ENCODE measurements at regions not wholly inside any gene's neighbourhood (a gene's known extent, or its start where the extent isn't known, plus 50 kb on each side); places are given as distances from the start of the nearest gene placed in this dataset.
A peak's percentile ranks its signal among the peaks of the same experiment; 100 is the strongest.

DNA sequence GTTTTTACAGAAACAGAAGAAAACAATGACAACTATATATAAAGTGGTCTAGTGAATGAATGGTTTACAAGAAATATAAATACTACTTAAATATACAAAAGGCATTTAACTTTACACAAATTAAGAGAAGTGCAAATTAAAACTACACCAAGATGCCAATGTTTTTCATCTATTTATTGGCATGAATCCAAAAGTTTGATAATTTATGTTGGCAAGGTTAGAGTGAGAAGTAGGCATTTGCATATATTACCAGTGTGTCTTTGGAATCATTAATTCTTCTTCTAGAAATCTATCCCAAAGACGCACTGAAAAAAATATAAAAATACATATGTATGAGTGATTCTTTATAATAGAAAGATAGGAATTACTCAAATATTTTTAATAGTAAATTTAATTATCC, 457.4 kb downstream of the MDFIC start:
- ATAC-seq (no peak), DNase-seq (ENCODE audit: low spot score) (no peak)
- Mint-ChIP-seq H3K4me1 (ENCODE audit: low read depth in 2 of 2) (no peaks in the 10 kb centered on the region), H3K4me3 (no peak overlapping the region), H3K9me3 (no peaks in the 10 kb centered on the region), H3K27me3 (peaks cover 0 to 3% of the 10 kb centered on the region in 2 donors), H3K27ac (no peak overlapping the region), H3K36me3 (no peaks in the 10 kb centered on the region)

DNA sequence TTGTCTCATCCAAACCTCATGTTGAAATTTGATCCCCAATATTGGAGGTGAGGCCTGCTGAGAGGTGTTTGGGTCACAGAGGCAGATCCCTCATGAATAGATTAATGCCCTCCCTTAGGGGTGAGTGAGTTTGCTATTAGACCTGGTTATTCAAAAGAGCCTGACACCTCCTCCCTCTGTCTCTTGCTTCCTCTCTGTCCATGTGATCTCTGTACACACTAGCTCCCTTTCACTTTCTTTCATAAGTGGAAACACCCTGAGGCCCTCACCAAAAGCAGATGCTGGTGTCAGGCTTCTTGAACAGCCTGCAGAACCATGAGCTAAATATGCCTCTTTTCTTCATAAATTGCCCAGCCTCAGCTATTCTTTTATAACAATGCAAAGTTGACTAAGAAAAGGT, 447.1 kb downstream of the MDFIC start:
- no peak overlapping the region for H3K27ac Mint-ChIP-seq
- no peaks in the 10 kb centered on the region for H3K9me3 Mint-ChIP-seq
- no peak for DNase-seq (ENCODE audit: low spot score)
- no peaks in the 10 kb centered on the region for H3K27me3 Mint-ChIP-seq
- no peak overlapping the region for H3K4me3 Mint-ChIP-seq
- peaks cover 0 to 4% of the 10 kb centered on the region in 2 donors for H3K4me1 Mint-ChIP-seq (ENCODE audit: low read depth in 2 of 2)
- no peak for ATAC-seq
- peaks cover 6% of the 10 kb centered on the region for H3K36me3 Mint-ChIP-seq

DNA sequence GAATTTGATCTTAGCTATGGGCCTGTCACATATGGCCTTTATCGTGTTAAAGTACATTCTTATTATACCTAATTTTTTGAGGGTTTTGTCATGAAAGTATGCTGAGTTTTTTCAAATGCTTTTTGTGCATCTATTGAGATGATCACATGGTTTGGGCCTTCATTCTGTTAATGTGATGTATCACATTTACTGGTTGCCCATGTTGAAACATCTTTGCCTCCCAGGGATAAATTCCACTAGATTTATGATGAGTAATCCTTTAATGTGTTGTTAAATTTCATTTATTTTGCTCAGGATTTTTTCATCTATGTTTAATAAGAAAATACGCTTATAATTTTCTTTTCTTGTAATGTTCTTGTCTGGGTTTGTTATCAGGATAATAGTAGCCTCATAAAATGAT, 442.0 kb downstream of the MDFIC start:
- no peak overlapping the region for H3K27ac Mint-ChIP-seq
- H3K4me1 Mint-ChIP-seq (ENCODE audit: low read depth in 2 of 2): peaks cover 0 to under 1% of the 10 kb centered on the region in 2 donors
- no peaks in the 10 kb centered on the region for H3K9me3 Mint-ChIP-seq
- H3K27me3 Mint-ChIP-seq: no peaks in the 10 kb centered on the region
- no peak overlapping the region for H3K4me3 Mint-ChIP-seq
- ATAC-seq (no peak), DNase-seq (ENCODE audit: low spot score) (no peak)
- H3K36me3 Mint-ChIP-seq: peaks cover 6% of the 10 kb centered on the region

DNA sequence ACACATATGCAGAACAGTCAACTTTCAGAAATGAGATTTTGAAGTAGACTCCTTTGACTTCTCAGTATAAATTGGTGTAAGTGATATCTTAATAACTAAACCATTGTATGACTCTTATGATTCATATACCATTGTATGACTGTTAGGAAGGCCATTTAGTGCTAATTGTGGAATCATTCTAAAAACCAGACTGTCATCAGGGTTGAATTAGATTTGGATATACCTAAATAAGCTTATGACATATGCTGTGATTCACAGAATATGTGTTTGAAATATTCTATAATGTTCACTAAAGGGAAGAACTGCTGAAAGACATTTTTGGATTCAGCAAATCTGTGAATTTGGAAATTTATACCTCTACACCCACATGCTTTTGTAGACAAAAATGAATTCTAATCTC, 438.1 kb downstream of the MDFIC start:
- ATAC-seq (no peak), DNase-seq (ENCODE audit: low spot score) (no peak)
- no peak overlapping the region for H3K4me3 Mint-ChIP-seq
- peaks cover 7 to 10% of the 10 kb centered on the region in 2 donors for H3K4me1 Mint-ChIP-seq (ENCODE audit: low read depth in 2 of 2)
- H3K36me3 Mint-ChIP-seq: no peaks in the 10 kb centered on the region
- no peaks in the 10 kb centered on the region for H3K27me3 Mint-ChIP-seq
- H3K27ac Mint-ChIP-seq: no peak overlapping the region
- no peaks in the 10 kb centered on the region for H3K9me3 Mint-ChIP-seq

DNA sequence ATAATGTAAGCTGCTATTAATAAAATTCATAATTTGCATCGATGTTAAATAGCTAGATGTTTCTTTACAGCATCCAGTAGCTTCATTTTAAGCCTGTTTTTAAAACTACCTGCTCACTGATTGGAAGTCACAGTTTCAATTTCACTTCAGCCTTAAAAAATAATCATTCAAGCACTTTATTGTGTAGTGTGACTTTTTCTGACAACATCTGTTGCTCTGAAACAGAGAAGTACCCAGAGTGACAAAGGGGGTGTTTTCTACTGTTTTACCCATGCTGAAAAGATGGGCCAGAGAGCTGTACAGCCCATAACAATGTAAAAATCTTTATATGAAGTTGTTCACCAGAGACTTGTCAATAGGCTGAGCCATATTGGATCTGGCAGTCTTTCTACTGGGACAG, 437.2 kb downstream of the MDFIC start:
- Mint-ChIP-seq H3K27ac (no peak overlapping the region), H3K4me1 (ENCODE audit: low read depth in 2 of 2) (peaks cover 7 to 10% of the 10 kb centered on the region in 2 donors)

DNA sequence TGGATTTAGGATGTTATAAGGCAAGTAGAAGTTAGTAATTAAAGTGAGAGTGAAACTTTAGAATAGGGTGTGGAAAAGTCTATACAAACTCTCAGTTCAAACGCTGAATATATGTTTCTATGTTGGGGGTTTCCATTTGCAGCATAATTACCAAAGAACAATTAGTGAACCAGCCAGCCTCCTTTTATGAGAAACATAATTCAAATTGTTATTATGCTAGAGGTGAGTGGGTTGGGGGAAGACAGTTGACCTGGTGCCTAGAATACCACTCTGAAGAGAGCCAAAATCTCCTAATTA, 435.8 kb downstream of the MDFIC start:
- Mint-ChIP-seq H3K27me3 (no peaks in the 10 kb centered on the region), H3K27ac (peak overlapping the region in 1 of 2 donors; percentile 28), H3K4me1 (ENCODE audit: low read depth in 2 of 2) (peaks cover 7 to 10% of the 10 kb centered on the region in 2 donors), H3K36me3 (no peaks in the 10 kb centered on the region), H3K9me3 (no peaks in the 10 kb centered on the region), H3K4me3 (no peak overlapping the region)
- no peak for ATAC-seq
- no peak for DNase-seq (ENCODE audit: low spot score)

More for the DNA sequence above, 437.2 kb downstream of the MDFIC start:
- Mint-ChIP-seq H3K27me3 (no peaks in the 10 kb centered on the region), H3K4me3 (no peak overlapping the region), H3K9me3 (no peaks in the 10 kb centered on the region), H3K36me3 (no peaks in the 10 kb centered on the region)
- no peak for DNase-seq (ENCODE audit: low spot score)
- no peak for ATAC-seq

DNA sequence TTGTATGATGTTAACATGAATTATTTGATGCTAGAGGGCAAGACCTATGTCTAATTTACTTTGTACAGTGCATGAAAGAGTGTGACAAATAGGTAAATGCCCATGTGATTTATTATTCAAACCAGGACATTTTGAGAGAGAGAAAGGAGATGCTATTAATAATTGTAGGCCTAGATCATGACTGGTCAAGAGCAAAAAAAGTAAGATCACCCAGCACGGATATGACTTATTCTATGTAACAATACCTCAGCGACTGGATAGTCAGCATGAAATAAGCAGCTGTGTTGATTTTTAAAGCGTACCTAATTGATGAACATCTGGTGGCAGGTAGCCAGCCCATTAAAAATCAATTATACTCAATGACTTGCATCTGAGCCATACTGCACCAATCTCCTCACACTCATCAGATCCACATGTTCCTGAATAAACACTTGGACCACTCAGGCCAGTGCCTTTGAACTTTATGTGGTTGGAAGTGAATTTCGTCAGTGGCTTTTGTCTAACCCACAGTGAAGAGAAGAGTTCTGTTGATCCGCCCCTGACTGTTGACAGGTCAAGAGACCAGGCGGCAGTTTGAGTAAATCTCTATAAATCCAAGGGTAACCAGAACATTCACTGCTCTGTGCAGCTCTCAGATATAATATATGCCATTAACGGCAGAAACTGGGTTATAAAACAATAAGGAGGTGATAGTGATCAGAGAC, 435.3 kb downstream of the MDFIC start:
- Mint-ChIP-seq H3K4me1 (ENCODE audit: low read depth in 2 of 2) (peaks cover 7 to 10% of the 10 kb centered on the region in 2 donors), H3K4me3 (no peak overlapping the region), H3K9me3 (no peaks in the 10 kb centered on the region), H3K27ac (peak overlapping the region in 1 of 2 donors; percentile 28), H3K36me3 (no peaks in the 10 kb centered on the region), H3K27me3 (no peaks in the 10 kb centered on the region)
- no peak for ATAC-seq
- no peak for DNase-seq (ENCODE audit: low spot score)

DNA sequence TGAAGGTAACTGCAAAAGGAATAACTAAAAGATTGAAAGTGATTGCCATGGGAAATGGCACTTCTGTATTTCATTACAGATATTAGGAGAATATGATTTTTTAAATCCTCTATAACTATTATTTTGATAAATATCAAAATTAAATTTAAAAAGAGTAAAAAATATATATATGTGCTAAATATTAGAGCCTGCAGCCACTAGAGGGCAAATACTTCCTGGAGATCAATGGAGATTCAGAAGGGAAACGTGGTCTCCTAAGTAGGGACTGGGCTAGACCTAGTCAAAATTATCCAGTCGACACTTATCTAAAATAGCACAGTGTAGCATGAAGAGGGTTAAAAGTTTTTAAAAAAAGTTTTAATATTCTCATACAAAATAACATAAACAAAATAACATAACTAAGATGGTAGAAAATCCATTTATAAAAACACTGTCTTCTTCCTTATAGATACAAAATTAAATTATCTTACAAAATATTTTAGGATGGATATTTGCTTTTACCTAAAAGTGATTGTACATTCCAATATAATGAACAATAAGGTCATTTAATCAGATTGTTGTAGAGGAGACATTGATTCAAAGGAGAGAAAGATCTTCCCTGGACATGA, 434.3 kb downstream of the MDFIC start:
- H3K27me3 Mint-ChIP-seq: no peaks in the 10 kb centered on the region
- H3K9me3 Mint-ChIP-seq: no peaks in the 10 kb centered on the region
- H3K4me3 Mint-ChIP-seq: no peak overlapping the region
- DNase-seq (ENCODE audit: low spot score) (no peak), ATAC-seq (no peak)
- peaks cover 7 to 10% of the 10 kb centered on the region in 2 donors for H3K4me1 Mint-ChIP-seq (ENCODE audit: low read depth in 2 of 2)
- no peaks in the 10 kb centered on the region for H3K36me3 Mint-ChIP-seq
- H3K27ac Mint-ChIP-seq: no peak overlapping the region

DNA sequence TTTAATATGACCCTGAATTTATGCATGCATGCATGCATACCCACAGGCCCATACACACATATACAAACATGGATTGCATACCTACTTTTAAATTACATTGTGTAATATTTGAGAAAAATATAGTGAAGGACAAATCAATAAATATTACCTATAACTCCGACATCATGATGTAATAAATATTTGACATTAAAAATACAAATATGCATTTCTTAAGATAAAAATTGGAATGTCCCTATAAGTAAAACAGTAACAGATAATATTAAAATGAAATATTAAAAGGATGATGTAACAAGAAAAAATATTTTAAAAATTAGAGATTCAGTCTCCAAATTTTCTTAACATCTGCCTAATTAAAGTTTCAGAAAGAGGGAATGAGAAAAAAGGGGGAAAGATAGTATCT, 433.0 kb downstream of the MDFIC start:
- Mint-ChIP-seq H3K36me3 (no peaks in the 10 kb centered on the region), H3K9me3 (no peaks in the 10 kb centered on the region), H3K27me3 (no peaks in the 10 kb centered on the region), H3K27ac (no peak overlapping the region), H3K4me1 (ENCODE audit: low read depth in 2 of 2) (peaks cover 7 to 10% of the 10 kb centered on the region in 2 donors), H3K4me3 (no peak overlapping the region)
- no peak for ATAC-seq
- no peak for DNase-seq (ENCODE audit: low spot score)

DNA sequence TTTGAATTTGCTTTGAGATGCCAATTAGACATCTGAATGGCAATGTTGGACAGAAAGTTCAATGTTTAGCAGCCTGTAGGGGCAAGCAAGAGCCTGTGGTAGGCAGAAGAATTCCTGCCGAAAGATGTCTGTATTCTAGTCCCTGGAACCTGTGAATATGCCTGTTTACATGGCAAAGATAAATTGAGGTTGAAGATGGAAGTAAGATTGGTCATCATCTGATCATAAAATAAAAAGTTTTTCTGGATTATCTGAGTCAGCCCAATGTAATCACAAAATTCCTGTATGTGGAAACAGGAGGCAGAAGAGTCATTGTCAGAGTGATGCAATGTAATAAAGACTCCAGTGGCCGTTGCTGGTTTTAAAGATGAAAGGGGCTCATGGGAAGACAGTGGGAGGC, 430.5 kb downstream of the MDFIC start:
- no peak for DNase-seq (ENCODE audit: low spot score)

DNA sequence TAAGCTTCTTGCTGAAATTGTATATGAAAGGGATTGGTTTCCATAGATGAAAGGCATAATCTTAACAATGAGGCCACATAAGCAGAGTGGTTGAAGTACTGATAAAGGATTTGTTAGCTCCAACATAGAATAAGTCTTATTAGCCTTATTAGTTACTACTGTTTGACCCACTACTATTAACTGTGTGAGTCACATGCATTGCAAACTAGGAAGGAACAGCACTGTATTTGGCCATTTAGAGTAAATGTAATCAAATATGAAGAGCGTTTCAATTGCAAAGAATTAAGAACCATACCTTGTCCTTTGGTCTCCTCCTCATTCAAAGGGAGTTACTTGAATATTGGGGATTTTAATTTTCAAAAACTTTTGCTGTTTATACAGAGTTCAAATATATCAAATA, 428.9 kb downstream of the MDFIC start:
- Mint-ChIP-seq H3K4me1 (ENCODE audit: low read depth in 2 of 2) (no peaks in the 10 kb centered on the region), H3K36me3 (no peaks in the 10 kb centered on the region), H3K4me3 (no peak overlapping the region), H3K27me3 (peaks cover 0 to 4% of the 10 kb centered on the region in 2 donors), H3K9me3 (no peaks in the 10 kb centered on the region), H3K27ac (no peak overlapping the region)
- DNase-seq (ENCODE audit: low spot score) (no peak), ATAC-seq (no peak)

More for the DNA sequence above, 430.5 kb downstream of the MDFIC start:
- H3K27ac Mint-ChIP-seq: no peak overlapping the region
- H3K4me3 Mint-ChIP-seq: no peak overlapping the region
- no peak for ATAC-seq
- no peaks in the 10 kb centered on the region for H3K9me3 Mint-ChIP-seq
- peaks cover 7 to 8% of the 10 kb centered on the region in 2 donors for H3K4me1 Mint-ChIP-seq (ENCODE audit: low read depth in 2 of 2)
- no peaks in the 10 kb centered on the region for H3K36me3 Mint-ChIP-seq
- no peaks in the 10 kb centered on the region for H3K27me3 Mint-ChIP-seq

DNA sequence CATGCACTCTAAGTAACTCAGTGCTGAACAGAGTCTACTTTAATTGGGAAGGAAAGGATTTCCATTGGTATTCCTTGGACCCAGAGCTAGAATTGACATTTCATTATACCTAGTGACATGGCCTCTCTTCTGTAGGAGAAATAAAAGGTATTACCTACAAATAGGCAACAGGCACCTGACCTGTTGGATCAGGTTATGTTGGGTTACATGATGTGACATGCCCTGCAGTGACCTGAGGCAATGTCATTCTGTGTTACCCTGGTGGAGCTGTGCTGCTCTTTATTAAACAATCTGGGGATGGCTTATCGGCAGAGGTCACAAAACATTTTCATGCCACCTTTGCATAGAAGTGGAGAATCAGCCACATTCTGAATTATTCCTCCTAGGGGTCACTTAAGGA, 427.7 kb downstream of the MDFIC start:
- Mint-ChIP-seq H3K27ac (no peak overlapping the region), H3K4me3 (no peak overlapping the region), H3K27me3 (peaks cover 0 to 8% of the 10 kb centered on the region in 2 donors), H3K36me3 (no peaks in the 10 kb centered on the region), H3K4me1 (ENCODE audit: low read depth in 2 of 2) (no peaks in the 10 kb centered on the region), H3K9me3 (no peaks in the 10 kb centered on the region)
- ATAC-seq (no peak), DNase-seq (ENCODE audit: low spot score) (no peak)

DNA sequence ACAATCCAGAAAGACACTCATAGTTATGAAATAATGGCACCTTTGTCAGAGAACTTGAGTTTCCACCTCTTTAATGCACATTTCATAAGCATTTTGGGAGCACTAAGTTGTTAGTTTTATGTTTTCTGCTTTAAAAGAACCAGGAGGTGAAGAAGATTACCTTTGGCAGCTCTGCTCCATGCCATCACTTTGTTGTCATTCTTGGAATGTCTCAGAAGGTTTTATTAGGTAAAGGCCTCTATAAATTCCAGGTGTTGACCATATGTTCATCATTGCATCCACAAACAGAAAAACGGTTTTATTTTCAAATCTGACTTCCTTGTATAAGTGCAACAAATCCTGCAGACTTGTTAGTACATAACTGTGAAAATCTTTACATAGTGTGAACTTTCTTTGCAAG, 424.8 kb downstream of the MDFIC start:
- no peak for DNase-seq (ENCODE audit: low spot score)
- no peak overlapping the region for H3K4me3 Mint-ChIP-seq
- no peaks in the 10 kb centered on the region for H3K9me3 Mint-ChIP-seq
- H3K27me3 Mint-ChIP-seq: peaks cover 9 to 13% of the 10 kb centered on the region in 2 donors
- H3K27ac Mint-ChIP-seq: no peak overlapping the region
- no peak for ATAC-seq
- no peaks in the 10 kb centered on the region for H3K36me3 Mint-ChIP-seq
- no peaks in the 10 kb centered on the region for H3K4me1 Mint-ChIP-seq (ENCODE audit: low read depth in 2 of 2)

DNA sequence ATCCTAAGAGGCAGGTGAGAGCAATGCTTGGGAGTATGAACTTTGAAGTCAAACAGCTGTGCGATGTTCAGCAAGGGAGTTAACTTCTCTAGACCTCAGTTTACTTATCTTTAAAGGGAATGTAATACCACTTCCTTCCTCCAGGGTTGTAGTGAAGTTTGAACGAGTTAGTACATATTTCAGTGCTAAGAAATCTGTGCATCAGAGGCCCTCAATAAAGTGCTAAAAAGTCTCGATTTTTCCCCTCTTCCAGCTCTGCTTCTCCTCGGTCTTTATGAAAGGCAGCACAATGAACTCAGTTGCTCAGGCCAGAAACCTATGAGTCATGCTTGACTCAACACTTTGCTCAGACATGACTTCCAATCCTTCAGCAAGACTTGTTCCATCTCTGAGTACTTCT, 418.9 kb downstream of the MDFIC start:
- ATAC-seq (no peak), DNase-seq (ENCODE audit: low spot score) (no peak)
- H3K27me3 Mint-ChIP-seq: peaks cover 18 to 20% of the 10 kb centered on the region in 2 donors
- H3K9me3 Mint-ChIP-seq: no peaks in the 10 kb centered on the region
- no peaks in the 10 kb centered on the region for H3K36me3 Mint-ChIP-seq
- no peak overlapping the region for H3K4me3 Mint-ChIP-seq
- no peak overlapping the region for H3K27ac Mint-ChIP-seq
- no peaks in the 10 kb centered on the region for H3K4me1 Mint-ChIP-seq (ENCODE audit: low read depth in 2 of 2)

DNA sequence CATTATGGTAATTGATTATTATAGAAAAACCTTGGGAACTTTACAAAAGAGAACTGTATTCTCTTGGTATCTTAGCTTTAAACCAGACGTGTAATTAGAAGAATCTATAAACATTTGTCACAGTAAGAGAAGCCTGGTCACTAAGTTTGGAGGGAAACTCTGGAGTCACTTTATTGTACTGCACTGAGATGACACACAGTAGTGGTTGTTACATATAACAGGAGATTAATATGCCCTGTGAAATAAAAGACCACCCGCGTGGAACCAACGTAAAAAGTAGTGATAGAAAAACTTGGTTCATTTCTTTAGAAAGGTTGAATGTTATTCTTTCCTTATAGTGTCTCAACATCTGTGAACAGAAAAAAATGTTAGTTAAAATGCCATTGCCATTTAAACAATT, 416.1 kb downstream of the MDFIC start:
- Mint-ChIP-seq H3K9me3 (no peaks in the 10 kb centered on the region), H3K27ac (no peak overlapping the region), H3K27me3 (peaks cover 10 to 12% of the 10 kb centered on the region in 2 donors), H3K4me3 (no peak overlapping the region), H3K4me1 (ENCODE audit: low read depth in 2 of 2) (no peaks in the 10 kb centered on the region), H3K36me3 (no peaks in the 10 kb centered on the region)
- no peak for DNase-seq (ENCODE audit: low spot score)
- ATAC-seq: no peak
